HEK293 (cell line): ENCODE measurements at regions not wholly inside any gene's neighbourhood (a gene's known extent, or its start where the extent isn't known, plus 50 kb on each side); places are given as distances from the start of the nearest gene placed in this dataset.

Experiments
- CTCF ChIA-PET: fragments of 350-600 bp; formaldehyde crosslinking; extraction: SDS; loops from one replicate; lab custom pipeline; 2021; ENCODE audit warnings: antibody characterized with exemption; lab: Yijun Ruan, JAX
- POLR2A ChIA-PET: fragments of 300-600 bp; formaldehyde crosslinking; extraction: SDS; loops from one replicate; lab custom pipeline; 2020; ENCODE audit warnings: antibody characterized with exemption, inconsistent platforms; lab: Yijun Ruan, JAX
- H3K27ac ChIP-seq: fragments of 200-500 bp; sonication (Bioruptor generic); 2 replicates; pipeline ENCODE4 v1.5.1; 2014; ENCODE audit warnings: low read depth, low read length, control low read depth, inconsistent platforms; ENCODE audit errors: extremely low read depth
- H3K36me3 ChIP-seq, 2 experiments: fragments of 200-500 bp in 1 of 2; sonication (Bioruptor generic) in 1 of 2; 1 replicate in 1 of 2; 2 replicates in 1 of 2; pipeline ENCODE4 v1.5.1; 2014 to 2017; ENCODE audit warnings: inconsistent platforms in 2 of 2, low read length in 2 of 2; ENCODE audit not compliant: control insufficient read depth in 2 of 2, insufficient read depth in 1 of 2
- H3K4me1 ChIP-seq: fragments of 200-500 bp; sonication (Bioruptor generic); 2 replicates; pipeline ENCODE4 v1.5.1; 2014; ENCODE audit warnings: mild to moderate bottlenecking, low read length, inconsistent platforms; ENCODE audit not compliant: control insufficient read depth, insufficient read depth
- H3K4me3 ChIP-seq: 2 replicates; pipeline ENCODE4 v1.5.1; 2011; ENCODE audit warnings: low read depth, mild to moderate bottlenecking, control low read depth, low read length, moderate library complexity
- H3K9me3 ChIP-seq: fragments of 200-500 bp; sonication (Bioruptor generic); 2 replicates; pipeline ENCODE4 v1.5.1; 2014; ENCODE audit warnings: low read depth, low read length, inconsistent platforms; ENCODE audit not compliant: control insufficient read depth, insufficient read depth
- ELK4 ChIP-seq: IDR thresholded peaks from 2 replicates; pipeline ENCODE4 v1.6.1; 2011; ENCODE audit warnings: mild to moderate bottlenecking, low read depth, low read length, borderline replicate concordance
- GLI4 ChIP-seq: fragments of 450-650 bp; formaldehyde crosslinking; IDR thresholded peaks from 2 replicates; pipeline ENCODE4 v1.5.1; 2016; ENCODE audit warnings: missing biosample characterization, missing genetic modification characterization
- GLIS2 ChIP-seq: fragments of 450-650 bp; formaldehyde crosslinking; IDR thresholded peaks from 2 replicates; pipeline ENCODE4 v1.5.1; 2016; ENCODE audit warnings: missing biosample characterization, missing genetic modification characterization
- HIC1 ChIP-seq: fragments of 450-650 bp; formaldehyde crosslinking; IDR thresholded peaks from 2 replicates; pipeline ENCODE4 v1.5.1; 2016; ENCODE audit warnings: missing biosample characterization, missing genetic modification characterization
- HOXA7 ChIP-seq: sonication (generic); formaldehyde crosslinking; IDR thresholded peaks from 2 replicates; pipeline ENCODE4 v1.8.1; 2022; ENCODE audit warnings: missing genetic modification reagents, borderline replicate concordance
- KLF1 ChIP-seq: fragments of 450-650 bp; formaldehyde crosslinking; IDR thresholded peaks from 2 replicates; pipeline ENCODE4 v1.5.1; 2016; ENCODE audit warnings: missing biosample characterization, missing genetic modification characterization
- KLF9 ChIP-seq: fragments of 450-650 bp; formaldehyde crosslinking; IDR thresholded peaks from 2 replicates; pipeline ENCODE4 v1.5.1; 2016; ENCODE audit warnings: missing biosample characterization, missing genetic modification characterization, low read depth
- PRDM10 ChIP-seq: fragments of 450-650 bp; formaldehyde crosslinking; IDR thresholded peaks from 2 replicates; pipeline ENCODE4 v1.5.1; 2016; ENCODE audit warnings: missing biosample characterization, missing genetic modification characterization
- ZBTB21 ChIP-seq: fragments of 450-650 bp; formaldehyde crosslinking; IDR thresholded peaks from 2 replicates; pipeline ENCODE4 v1.5.1; 2017; ENCODE audit warnings: missing biosample characterization, missing genetic modification characterization
- ZBTB48 ChIP-seq: fragments of 450-650 bp; formaldehyde crosslinking; IDR thresholded peaks from 2 replicates; pipeline ENCODE4 v1.5.1; 2016; ENCODE audit warnings: missing biosample characterization, missing genetic modification characterization
- ZNF146 ChIP-seq: fragments of 450-650 bp; formaldehyde crosslinking; IDR thresholded peaks from 2 replicates; pipeline ENCODE4 v1.5.1; 2016; ENCODE audit warnings: missing biosample characterization, missing genetic modification characterization
- ZNF155 ChIP-seq: fragments of 450-650 bp; formaldehyde crosslinking; IDR thresholded peaks from 2 replicates; pipeline ENCODE4 v1.5.1; 2016; ENCODE audit warnings: missing biosample characterization, missing genetic modification characterization
- ZNF157 ChIP-seq: fragments of 450-650 bp; formaldehyde crosslinking; IDR thresholded peaks from 2 replicates; pipeline ENCODE4 v1.5.1; 2016; ENCODE audit warnings: missing biosample characterization, missing genetic modification characterization
- ZNF169 ChIP-seq: fragments of 450-650 bp; formaldehyde crosslinking; IDR thresholded peaks from 2 replicates; pipeline ENCODE4 v1.5.1; 2016; ENCODE audit warnings: missing biosample characterization, missing genetic modification characterization
- ZNF19 ChIP-seq: fragments of 450-650 bp; formaldehyde crosslinking; IDR thresholded peaks from 2 replicates; pipeline ENCODE4; 2016; ENCODE audit warnings: missing biosample characterization, missing genetic modification characterization, low read depth
- ZNF221 ChIP-seq: fragments of 450-650 bp; formaldehyde crosslinking; IDR thresholded peaks from 2 replicates; pipeline ENCODE4 v1.5.1; 2017; ENCODE audit warnings: missing biosample characterization, missing genetic modification characterization, borderline replicate concordance
- ZNF341 ChIP-seq: fragments of 450-650 bp; formaldehyde crosslinking; IDR thresholded peaks from 2 replicates; pipeline ENCODE4; 2016; ENCODE audit warnings: low read depth, missing biosample characterization, missing genetic modification characterization
- ZNF404 ChIP-seq: fragments of 450-650 bp; formaldehyde crosslinking; IDR thresholded peaks from 2 replicates; pipeline ENCODE4 v1.5.1; 2017; ENCODE audit warnings: missing biosample characterization, missing genetic modification characterization
- ZNF416 ChIP-seq: fragments of 450-650 bp; formaldehyde crosslinking; IDR thresholded peaks from 2 replicates; pipeline ENCODE4 v1.5.1; 2016; ENCODE audit warnings: missing biosample characterization, missing genetic modification characterization
- ZNF423 ChIP-seq: fragments of 450-650 bp; formaldehyde crosslinking; IDR thresholded peaks from 2 replicates; pipeline ENCODE4 v1.5.1; 2016; ENCODE audit warnings: missing biosample characterization, missing genetic modification characterization
- ZNF544 ChIP-seq: fragments of 450-650 bp; formaldehyde crosslinking; IDR thresholded peaks from 2 replicates; pipeline ENCODE4 v1.5.0; 2017; ENCODE audit warnings: missing biosample characterization, missing genetic modification characterization
- ZNF560 ChIP-seq: fragments of 450-650 bp; formaldehyde crosslinking; IDR thresholded peaks from 2 replicates; pipeline ENCODE4 v1.5.1; 2017; ENCODE audit warnings: missing biosample characterization, missing genetic modification characterization, borderline replicate concordance
- ZNF837 ChIP-seq: fragments of 450-650 bp; formaldehyde crosslinking; IDR thresholded peaks from 2 replicates; pipeline ENCODE4 v1.5.1; 2016; ENCODE audit warnings: missing biosample characterization, missing genetic modification characterization
- ZNF843 ChIP-seq: fragments of 450-650 bp; formaldehyde crosslinking; IDR thresholded peaks from 2 replicates; pipeline ENCODE4 v1.5.1; 2016; ENCODE audit warnings: missing biosample characterization, missing genetic modification characterization

GRCh38 chr4:183831683-183832082, 73.4 kb upstream of the STOX2 start:
- CTCF ChIA-PET: interaction anchor here (0.6 to 1.2 kb wide), 2 partner anchors 268 to 430 kb away, joined by 3 to 4 read pairs; no protein-coding TSS in a partner anchor
- POLR2A ChIA-PET: no interaction called here
- H3K27ac ChIP-seq: no peak overlapping the region
- no peak overlapping the region for H3K4me3 ChIP-seq
- H3K36me3 ChIP-seq: no peaks in the 10 kb centered on the region
- TF ChIP-seq PRDM10 (no peak), HOXA7 (CRISPR knock-in tag) (no peak), KLF9 (no peak), ZNF560 (no peak), ZNF341 (tag by site-specific recombination) (no peak), ZBTB48 (tag by site-specific recombination) (no peak), HIC1 (tag by site-specific recombination) (no peak), GLI4 (tag by site-specific recombination) (no peak)
- no peaks in the 10 kb centered on the region for H3K4me1 ChIP-seq
- H3K9me3 ChIP-seq: no peaks in the 10 kb centered on the region

GRCh38 chr4:183832776-183833450, 72.2 kb upstream of the STOX2 start:
- no peak overlapping the region for H3K27ac ChIP-seq
- no peaks in the 10 kb centered on the region for H3K9me3 ChIP-seq
- H3K4me1 ChIP-seq: no peaks in the 10 kb centered on the region
- no peak for TF ChIP-seq ZNF19 (tag by site-specific recombination)
- no peak for TF ChIP-seq ZNF146 (tag by site-specific recombination)
- TF ChIP-seq ZNF404 (tag by site-specific recombination): no peak
- no peak for TF ChIP-seq ZNF423 (tag by site-specific recombination)
- ChIA-PET POLR2A (no interaction called here), CTCF (no interaction called here)
- H3K36me3 ChIP-seq: no peaks in the 10 kb centered on the region
- no peak overlapping the region for H3K4me3 ChIP-seq

GRCh38 chr4:183834252-183834651, 70.9 kb upstream of the STOX2 start:
- POLR2A ChIA-PET: interaction anchor here (0.7 kb wide), 1 partner anchor 36 kb away, joined by 3 read pairs; no protein-coding TSS in a partner anchor
- H3K27ac ChIP-seq: no peak overlapping the region
- H3K4me3 ChIP-seq: no peak overlapping the region
- no peaks in the 10 kb centered on the region for H3K4me1 ChIP-seq
- no peaks in the 10 kb centered on the region for H3K9me3 ChIP-seq
- CTCF ChIA-PET: interaction anchor here (1.1 kb wide), 1 partner anchor 330 kb away, joined by 4 read pairs; no protein-coding TSS in a partner anchor
- H3K36me3 ChIP-seq: no peaks in the 10 kb centered on the region
- no peak for TF ChIP-seq ZNF560
- TF ChIP-seq ZNF837 (tag by site-specific recombination): no peak
- no peak for TF ChIP-seq ZNF155 (tag by site-specific recombination)
- no peak for TF ChIP-seq ZNF843 (tag by site-specific recombination)
- no peak for TF ChIP-seq ZNF169 (tag by site-specific recombination)
- TF ChIP-seq KLF1 (tag by site-specific recombination): no peak
- TF ChIP-seq ZNF221 (tag by site-specific recombination): no peak
- no peak for TF ChIP-seq GLIS2 (tag by site-specific recombination)
- no peak for TF ChIP-seq ELK4
- TF ChIP-seq ZNF157: no peak
- no peak for TF ChIP-seq ZNF416 (tag by site-specific recombination)
- no peak for TF ChIP-seq ZBTB21 (tag by site-specific recombination)
- TF ChIP-seq ZNF544 (tag by site-specific recombination): no peak
